NCI-H2029 treated with DMSO at 0.1 percent for 48 hours (cell line): ENCODE measurements at regions not wholly inside any gene's neighbourhood (a gene's known extent, or its start where the extent isn't known, plus 50 kb on each side); places are given as distances from the start of the nearest gene placed in this dataset.
A peak's percentile ranks its signal among the peaks of the same experiment; 100 is the strongest.

Source experiments
- DNase-seq: peaks from one replicate; lab custom pipeline; 2025; lab: John Stamatoyannopoulos, UW

- DNase-seq: no peak
Observed at GRCh38 chr12:97181571-97182265, 274.7 kb downstream of the NEDD1 start.

GRCh38 chr12:97182769-97183168 lies 275.7 kb downstream of the NEDD1 start:
- no peak for DNase-seq

- DNase-seq: no peak
Observed at GRCh38 chr12:97184127-97184773, 277.2 kb downstream of the NEDD1 start.

GRCh38 chr12:97185567-97185966 lies 277.0 kb upstream of the RMST start:
- DNase-seq: no peak

- no peak for DNase-seq
Observed at GRCh38 chr12:97194546-97194945, 268.1 kb upstream of the RMST start.

GRCh38 chr12:97200181-97200580 lies 262.4 kb upstream of the RMST start:
- DNase-seq: no peak

- no peak for DNase-seq
Observed at GRCh38 chr12:97203408-97203807, 259.2 kb upstream of the RMST start.

- DNase-seq: no peak
Observed at GRCh38 chr12:97209997-97210396, 252.6 kb upstream of the RMST start.

GRCh38 chr12:97211416-97211930 lies 251.1 kb upstream of the RMST start:
- DNase-seq: no peak

GRCh38 chr12:97216848-97217247 lies 245.8 kb upstream of the RMST start:
- DNase-seq: no peak

GRCh38 chr12:97222391-97222790 lies 240.2 kb upstream of the RMST start:
- DNase-seq: no peak

- DNase-seq: no peak
Observed at GRCh38 chr12:97223419-97223818, 239.2 kb upstream of the RMST start.

GRCh38 chr12:97229004-97229403 lies 233.6 kb upstream of the RMST start:
- peak; percentile 97 for DNase-seq

- DNase-seq: no peak
Observed at GRCh38 chr12:97235102-97235501, 227.5 kb upstream of the RMST start.

GRCh38 chr12:97246368-97246767 lies 216.2 kb upstream of the RMST start:
- DNase-seq: no peak

- DNase-seq: no peak
Observed at GRCh38 chr12:97250483-97250882, 212.1 kb upstream of the RMST start.

GRCh38 chr12:97257726-97258125 lies 204.9 kb upstream of the RMST start:
- DNase-seq: no peak

- no peak for DNase-seq
Observed at GRCh38 chr12:97259098-97259497, 203.5 kb upstream of the RMST start.

GRCh38 chr12:97260786-97261185 lies 201.8 kb upstream of the RMST start:
- DNase-seq: peak; percentile 90

- no peak for DNase-seq
Observed at GRCh38 chr12:97267166-97267565, 195.4 kb upstream of the RMST start.

GRCh38 chr12:97267594-97268202 lies 194.9 kb upstream of the RMST start:
- no peak for DNase-seq

- DNase-seq: no peak
Observed at GRCh38 chr12:97272471-97272870, 190.1 kb upstream of the RMST start.

- DNase-seq: no peak
Observed at GRCh38 chr12:97274386-97274785, 188.2 kb upstream of the RMST start.
